HFF-Myc (cell line): ENCODE measurements at regions not wholly inside any gene's neighbourhood (a gene's known extent, or its start where the extent isn't known, plus 50 kb on each side); places are given as distances from the start of the nearest gene placed in this dataset.
A peak's percentile ranks its signal among the peaks of the same experiment; 100 is the strongest.

Experiments used
- DNase-seq: peaks from one replicate; pipeline ENCODE4 v3.0.0-alpha.2; 2011; ENCODE audit warnings: low read depth; ENCODE audit errors: extremely low read depth
- H3K4me3 ChIP-seq: replicated peaks from 2 replicates; pipeline ENCODE4 v1.5.1; 2011; ENCODE audit warnings: low read depth, mild to moderate bottlenecking, control low read depth, low read length
- CTCF ChIP-seq: IDR thresholded peaks from 2 replicates; pipeline ENCODE4 v1.5.1; 2012; ENCODE audit warnings: mild to moderate bottlenecking, low read depth, low read length, control low read depth; ENCODE audit errors: missing control alignments

DNA sequence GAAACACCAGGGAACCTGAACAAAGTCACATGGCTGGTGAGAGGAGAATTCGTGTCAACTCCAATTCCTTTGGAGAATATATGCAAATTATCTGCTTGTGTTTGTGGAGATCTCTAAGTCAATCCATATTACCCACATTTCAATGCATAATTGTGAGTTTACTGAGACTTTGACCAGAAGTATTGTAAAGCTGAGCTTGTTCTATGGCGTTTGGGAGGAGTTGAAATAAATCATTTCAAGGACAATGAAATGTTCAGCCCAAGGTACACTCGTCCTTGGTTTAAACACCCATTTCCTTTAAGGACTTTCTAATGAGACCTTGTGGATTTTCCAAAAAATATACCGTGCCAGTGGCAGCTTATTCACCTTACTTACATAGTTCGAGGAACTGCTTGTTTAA, 186.6 kb upstream of the HDAC9 start:
- DNase-seq = no peak
- no peak overlapping the region for H3K4me3 ChIP-seq
- no peak for TF ChIP-seq CTCF

DNA sequence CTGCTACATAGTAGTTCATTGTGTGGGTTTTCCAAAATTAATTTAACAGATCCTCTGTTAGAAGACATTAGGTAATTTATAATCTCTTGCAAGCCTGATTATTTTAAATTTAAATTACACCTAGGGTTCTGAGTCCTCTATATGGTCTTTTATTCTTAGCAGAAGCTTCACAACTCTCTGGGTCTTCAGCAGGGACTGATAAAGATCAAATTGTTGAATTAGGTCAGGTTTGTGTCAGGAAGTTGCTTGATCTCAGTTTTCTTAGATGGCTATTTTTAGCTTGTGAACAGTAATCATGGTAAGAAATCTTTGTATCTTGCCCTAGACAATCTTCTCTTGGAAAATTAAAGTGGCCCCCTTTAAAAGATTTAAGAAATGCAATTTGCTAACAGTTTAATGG, 183.1 kb upstream of the HDAC9 start:
- TF ChIP-seq CTCF = no peak
- H3K4me3 ChIP-seq = no peak overlapping the region
- no peak for DNase-seq

DNA sequence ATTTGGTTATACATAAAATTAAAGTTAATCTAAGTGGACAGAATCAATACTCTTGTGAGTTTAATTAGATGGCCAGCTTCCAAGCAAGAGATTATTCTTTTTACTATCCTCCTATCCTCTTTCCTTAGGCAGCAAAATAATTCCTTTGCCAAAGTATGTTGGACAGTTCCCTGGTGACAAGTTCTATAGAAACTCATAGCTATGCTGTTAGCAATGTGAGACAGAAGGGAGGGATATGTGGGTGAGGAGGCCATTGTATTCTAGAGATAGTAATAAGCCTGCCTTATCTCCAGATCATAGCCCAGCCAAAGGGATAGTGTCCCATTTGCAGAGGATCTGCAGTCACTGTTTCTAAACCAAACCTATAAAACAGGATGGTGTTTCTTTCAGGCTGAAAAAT, 181.6 kb upstream of the HDAC9 start:
- H3K4me3 ChIP-seq = no peak overlapping the region
- no peak for DNase-seq
- TF ChIP-seq CTCF = no peak

DNA sequence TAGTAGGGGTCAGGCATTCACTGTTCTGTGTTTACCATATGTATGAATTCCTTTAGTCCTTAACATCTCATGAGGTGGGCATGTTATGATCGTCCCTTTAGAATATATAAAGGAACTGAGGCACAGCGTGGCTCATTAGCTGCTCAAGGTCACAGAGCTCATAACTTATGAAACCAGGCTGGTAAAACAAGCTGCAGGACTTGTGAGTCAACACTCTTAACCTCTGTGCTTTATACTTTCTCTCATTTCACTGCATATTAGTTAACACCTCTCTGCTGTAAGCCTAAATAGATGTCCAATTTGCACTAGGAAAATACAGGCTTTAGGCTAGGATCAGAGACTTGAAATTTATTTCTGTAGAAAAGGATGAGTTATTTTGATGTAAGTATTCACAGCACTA, 180.3 kb upstream of the HDAC9 start:
- no peak overlapping the region for H3K4me3 ChIP-seq
- no peak for TF ChIP-seq CTCF
- DNase-seq = no peak

DNA sequence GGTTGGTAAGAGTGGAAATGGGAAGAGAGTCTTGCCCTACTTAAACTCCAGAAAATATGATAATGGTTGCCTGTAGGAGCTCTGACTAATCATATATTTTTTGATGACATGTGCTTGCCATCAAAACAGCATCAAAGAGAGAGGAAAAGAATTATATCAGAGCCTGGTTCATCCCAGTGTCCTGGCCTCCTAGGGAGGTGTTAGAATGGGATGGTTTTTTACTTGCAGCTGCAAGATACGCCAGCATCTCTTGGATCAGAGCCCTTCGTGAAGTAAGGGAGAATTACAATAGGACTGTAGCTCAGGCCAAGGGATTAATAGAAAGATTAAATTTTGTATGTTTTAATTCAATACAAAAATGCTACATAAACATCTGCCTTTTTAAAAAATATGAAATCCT, 177.6 kb upstream of the HDAC9 start:
- no peak overlapping the region for H3K4me3 ChIP-seq
- TF ChIP-seq CTCF = no peak
- no peak for DNase-seq

DNA sequence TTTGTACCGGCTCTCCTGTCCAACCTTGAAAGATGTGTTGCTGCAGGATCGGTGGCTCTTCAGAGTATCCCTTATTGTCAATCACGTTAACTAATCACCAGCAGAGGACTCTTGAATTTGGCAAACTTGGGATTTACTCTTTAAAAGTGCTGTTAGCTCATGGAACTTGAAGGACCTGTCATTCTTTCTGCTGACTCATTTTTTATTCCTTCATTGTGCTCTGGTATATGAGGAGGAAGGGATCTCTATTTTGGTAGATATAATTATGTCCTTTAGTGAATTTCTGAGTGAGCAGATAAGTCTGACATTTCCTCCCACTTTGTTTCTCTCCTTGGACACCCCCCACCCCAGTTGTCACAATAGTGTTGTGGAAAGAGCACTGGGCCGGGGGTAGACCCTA, 175.1 kb upstream of the HDAC9 start:
- no peak overlapping the region for H3K4me3 ChIP-seq
- DNase-seq = no peak
- TF ChIP-seq CTCF = no peak

GRCh38 chr7:18320971-18321567, 174.5 kb upstream of the HDAC9 start:
- H3K4me3 ChIP-seq = no peak overlapping the region
- peak; percentile 47 for TF ChIP-seq CTCF
- DNase-seq = peak; percentile 9
